IMR-90 (cell line): ENCODE measurements at regions not wholly inside any gene's neighbourhood (a gene's known extent, or its start where the extent isn't known, plus 50 kb on each side); places are given as distances from the start of the nearest gene placed in this dataset.

ENCODE experiments used
- ATAC-seq: fragments of 200-7000 bp; cut with Tn5 transposase; 2 replicates; pipeline ENCODE4 v1.9.1; 2020; ENCODE audit warnings: low read depth, mild to moderate bottlenecking, moderate library complexity
- BruUV-seq: library from RNA; stranded (reverse); fragments of 400-500 nt; replicated peaks from 2 replicates; lab custom pipeline; 2021; lab: Mats Ljungman, UMichigan
- CTCF ChIA-PET: fragments of 300-600 bp; formaldehyde crosslinking; extraction: SDS; loops from one replicate; lab custom pipeline; 2021; ENCODE audit warnings: antibody characterized with exemption; lab: Yijun Ruan, JAX
- POLR2A ChIA-PET: fragments of 300-600 bp; sonication (Branson Sonifier 250); formaldehyde crosslinking; loops from one replicate; lab custom pipeline; 2022; ENCODE audit warnings: antibody characterized with exemption; ENCODE audit not compliant: unreplicated experiment; lab: Charles Lee
- DNase-seq: peaks from one replicate; pipeline ENCODE4 v3.0.0; 2013
- H2AFZ ChIP-seq: replicated peaks from 2 replicates; pipeline ENCODE3; 2013; ENCODE audit warnings: low read length, mild to moderate bottlenecking; ENCODE audit not compliant: poor library complexity
- H2AK5ac ChIP-seq: 2 replicates; pipeline ENCODE4 v1.6.1; 2013; ENCODE audit warnings: low read depth, low read length, inconsistent platforms
- H2AK9ac ChIP-seq: replicated peaks from 2 replicates; pipeline ENCODE3; 2013; ENCODE audit warnings: mild to moderate bottlenecking, low read depth, low read length, moderate library complexity; ENCODE audit not compliant: poor library complexity
- H2BK120ac ChIP-seq: 2 replicates; pipeline ENCODE4 v1.6.1; 2013; ENCODE audit warnings: low read depth, low read length, inconsistent platforms
- H2BK15ac ChIP-seq: 3 replicates; pipeline ENCODE4 v1.6.1; 2013; ENCODE audit warnings: low read depth, low read length, inconsistent platforms
- H2BK20ac ChIP-seq: 2 replicates; pipeline ENCODE4 v1.6.1; 2013; ENCODE audit warnings: low read depth, mild to moderate bottlenecking, inconsistent platforms, low read length, moderate library complexity
- H2BK5ac ChIP-seq: 2 replicates; pipeline ENCODE4 v1.6.1; 2013; ENCODE audit warnings: mild to moderate bottlenecking, low read depth, low read length, inconsistent platforms; ENCODE audit not compliant: poor library complexity, severe bottlenecking
- H3K14ac ChIP-seq: replicated peaks from 2 replicates; pipeline ENCODE4 v1.6.1; 2013; ENCODE audit warnings: low read depth, low read length, inconsistent platforms
- H3K18ac ChIP-seq: 2 replicates; pipeline ENCODE4 v1.6.1; 2013; ENCODE audit warnings: low read depth, low read length, control low read depth
- H3K23ac ChIP-seq: 2 replicates; pipeline ENCODE4 v1.6.1; 2013; ENCODE audit warnings: low read depth, low read length, inconsistent platforms
- H3K27ac ChIP-seq: 2 replicates; pipeline ENCODE4 v1.5.1; 2013; ENCODE audit warnings: mild to moderate bottlenecking, control low read depth, low read length; ENCODE audit not compliant: insufficient read depth
- H3K27me3 ChIP-seq: 2 replicates; pipeline ENCODE4 v1.6.1; 2013; ENCODE audit warnings: low read length; ENCODE audit not compliant: control insufficient read depth, insufficient read depth
- H3K36me3 ChIP-seq: 2 replicates; pipeline ENCODE4 v1.6.1; 2013; ENCODE audit warnings: low read length, mixed read lengths; ENCODE audit not compliant: control insufficient read depth, insufficient read depth
- H3K4ac ChIP-seq: 2 replicates; pipeline ENCODE4 v1.6.1; 2013; ENCODE audit warnings: low read depth, low read length, inconsistent platforms
- H3K4me1 ChIP-seq: 2 replicates; pipeline ENCODE4 v1.6.1; 2013; ENCODE audit warnings: low read length, mixed read lengths; ENCODE audit not compliant: control insufficient read depth, insufficient read depth
- H3K4me2 ChIP-seq: 2 replicates; pipeline ENCODE4 v1.6.1; 2013; ENCODE audit warnings: low read depth, mild to moderate bottlenecking, control low read depth, low read length, moderate library complexity
- H3K4me3 ChIP-seq: 2 replicates; pipeline ENCODE4 v1.5.1; 2013; ENCODE audit warnings: low read depth, mild to moderate bottlenecking, control low read depth, low read length, moderate library complexity; ENCODE audit not compliant: insufficient read depth
- H3K56ac ChIP-seq: 2 replicates; pipeline ENCODE4 v1.6.1; 2013; ENCODE audit warnings: low read length, inconsistent platforms; ENCODE audit not compliant: insufficient read depth; ENCODE audit errors: extremely low read depth
- H3K79me1 ChIP-seq, 2 experiments: 2 replicates each; pipeline ENCODE4 v1.6.1; 2013; ENCODE audit warnings: low read length in 2 of 2, inconsistent platforms in 1 of 2, low read depth in 1 of 2
- H3K9ac ChIP-seq: 2 replicates; pipeline ENCODE4 v1.6.1; 2013; ENCODE audit warnings: low read depth, low read length, control low read depth
- H3K9me1 ChIP-seq: 2 replicates; pipeline ENCODE4 v1.6.1; 2013; ENCODE audit warnings: low read length, inconsistent platforms; ENCODE audit not compliant: insufficient read depth
- H3K9me3 ChIP-seq: 2 replicates; pipeline ENCODE4 v1.6.1; 2013; ENCODE audit warnings: low read length; ENCODE audit not compliant: control insufficient read depth, insufficient read depth
- H4K20me1 ChIP-seq: 2 replicates; pipeline ENCODE4 v1.6.1; 2013; ENCODE audit warnings: low read length, inconsistent platforms; ENCODE audit not compliant: insufficient read depth
- H4K5ac ChIP-seq: 2 replicates; pipeline ENCODE4 v1.6.1; 2013; ENCODE audit warnings: mild to moderate bottlenecking, low read depth, low read length, control low read depth
- H4K8ac ChIP-seq, 2 experiments: 2 replicates each; pipeline ENCODE4 v1.6.1; 2013; ENCODE audit warnings: low read depth in 2 of 2, low read length in 2 of 2, control low read depth in 1 of 2, inconsistent platforms in 1 of 2
- H4K91ac ChIP-seq: 2 replicates; pipeline ENCODE4 v1.6.1; 2013; ENCODE audit warnings: low read depth, low read length, inconsistent platforms; ENCODE audit not compliant: insufficient read depth
- BHLHE40 ChIP-seq: fragments of 150-350 bp; IDR thresholded peaks from 2 replicates; pipeline ENCODE4 v1.6.1; 2016; ENCODE audit warnings: mild to moderate bottlenecking, low read depth, low read length
- CEBPB ChIP-seq: IDR thresholded peaks from 2 replicates; pipeline ENCODE4 v1.6.1; 2012; ENCODE audit warnings: low read depth, low read length, improper control_type of control experiment
- CHD1 ChIP-seq: IDR thresholded peaks from 2 replicates; pipeline ENCODE4 v1.6.1; 2012; ENCODE audit warnings: low read depth, low read length, improper control_type of control experiment
- CTCF ChIP-seq: conservative IDR thresholded peaks from 2 replicates; pipeline ENCODE4 v1.5.1; 2012; ENCODE audit warnings: mild to moderate bottlenecking, low read depth, low read length, improper control_type of control experiment
- ELK1 ChIP-seq: fragments of 150-350 bp; IDR thresholded peaks from 2 replicates; pipeline ENCODE4 v1.6.1; 2016; ENCODE audit warnings: low read depth, mild to moderate bottlenecking, low read length, moderate library complexity, borderline replicate concordance
- FOS ChIP-seq: fragments of 150-350 bp; IDR thresholded peaks from 2 replicates; pipeline ENCODE4 v1.6.1; 2016; ENCODE audit warnings: low read depth, low read length
- MAFK ChIP-seq: IDR thresholded peaks from 2 replicates; pipeline ENCODE4 v1.6.1; 2012; ENCODE audit warnings: low read depth, low read length, improper control_type of control experiment
- MAZ ChIP-seq: IDR thresholded peaks from 2 replicates; pipeline ENCODE4 v1.6.1; 2012; ENCODE audit warnings: low read depth, mild to moderate bottlenecking, low read length, improper control_type of control experiment, moderate library complexity, borderline replicate concordance
- MXI1 ChIP-seq: IDR thresholded peaks from 2 replicates; pipeline ENCODE4 v1.6.1; 2012; ENCODE audit warnings: low read depth, mild to moderate bottlenecking, low read length, moderate library complexity, borderline replicate concordance
- NFE2L2 ChIP-seq: fragments of 150-350 bp; IDR thresholded peaks from 2 replicates; pipeline ENCODE4 v1.6.1; 2016; ENCODE audit warnings: low read depth, mild to moderate bottlenecking, low read length
- POLR2A ChIP-seq: IDR thresholded peaks from 2 replicates; pipeline ENCODE4 v1.6.1; 2012; ENCODE audit warnings: mild to moderate bottlenecking, low read depth, low read length
- RAD21 ChIP-seq: IDR thresholded peaks from 2 replicates; pipeline ENCODE4 v1.6.1; 2012; ENCODE audit warnings: low read length, improper control_type of control experiment
- RCOR1 ChIP-seq: IDR thresholded peaks from 2 replicates; pipeline ENCODE4 v1.6.1; 2012; ENCODE audit warnings: mild to moderate bottlenecking, low read length, improper control_type of control experiment; ENCODE audit not compliant: insufficient replicate concordance
- RFX5 ChIP-seq: IDR thresholded peaks from 2 replicates; pipeline ENCODE4 v1.8.0; 2012; ENCODE audit warnings: low read depth, mild to moderate bottlenecking, low read length, moderate library complexity
- SMC3 ChIP-seq: fragments of 150-350 bp; IDR thresholded peaks from 2 replicates; pipeline ENCODE4 v1.6.1; 2016; ENCODE audit warnings: low read depth, mild to moderate bottlenecking, antibody characterized with exemption, low read length, moderate library complexity
- USF2 ChIP-seq: fragments of 150-350 bp; IDR thresholded peaks from 2 replicates; pipeline ENCODE4 v1.6.1; 2017; ENCODE audit warnings: mild to moderate bottlenecking, antibody characterized with exemption, low read length, low read depth
- WGBS, 2 experiments: methylation state at CpG; one replicate each; pipeline versions ENCODE4 v1.1.5 to v1.1.7; 2013; ENCODE audit warnings: missing lambda C conversion rate in 2 of 2; ENCODE audit not compliant: insufficient read length in 1 of 2; ENCODE audit errors: extremely low coverage in 2 of 2; 5-methylcytosine and 5-hydroxymethylcytosine counted together
- dilution Hi-C: fragments of 300-500 bp; cut with HindIII; formaldehyde crosslinking; loops from one replicate; pipeline ENCODE4 v1.14.3; 2018; ENCODE audit warnings: low sequenced_read_pairs; ENCODE audit not compliant: unreplicated experiment
- in situ Hi-C: fragments of 300-500 bp; cut with MboI; formaldehyde crosslinking; loops from 3 replicates; pipeline ENCODE4 v1.14.3; 2019; ENCODE audit warnings: low sequenced_read_pairs, inconsistent platforms, mixed read lengths
- intact Hi-C: fragments of 100-400 bp; cut with micrococcal nuclease; formaldehyde crosslinking; loops from 2 replicates; pipeline ENCODE4 v1.10.0; 2022

GRCh38 chr13:44679597-44679996 lies 103.5 kb upstream of the TSC22D1 start:
- Histone ChIP-seq H4K8ac (0 out of 4 replicates have a peak overlapping the region, but pooled peaks of 1 of the 2 experiments have one; percentile 6), H2AK5ac (no peak overlapping the region), H3K4me1 (peaks cover 4% of the 10 kb centered on the region; the same call in 1 of the 2 replicates), H3K4ac (no peak overlapping the region; the same call in 1 of the 2 replicates), H3K23ac (no peak overlapping the region), H3K4me3 (no peak overlapping the region), H3K9me3 (no peaks in the 10 kb centered on the region), H3K9ac (no peak overlapping the region), H3K14ac (no peak overlapping the region), H2BK15ac (no peak overlapping the region), H3K79me1 (no peaks in the 10 kb centered on the region), H4K91ac (no peak overlapping the region), H3K9me1 (no peaks in the 10 kb centered on the region), H2BK5ac (peak overlapping the region; percentile 73), H2BK120ac (no peak overlapping the region; the same call in 1 of the 2 replicates), H3K27ac (no peak overlapping the region), H3K36me3 (no peaks in the 10 kb centered on the region), H3K56ac (no peak overlapping the region), H4K5ac (peak overlapping the region; percentile 48; the same call in 1 of the 2 replicates), H2BK20ac (no peak overlapping the region), H3K4me2 (no peak overlapping the region), H3K27me3 (no peaks in the 10 kb centered on the region), H4K20me1 (no peaks in the 10 kb centered on the region), H2AFZ (no peak overlapping the region), H2AK9ac (no peak overlapping the region), H3K18ac (peak overlapping the region; percentile 81; the same call in 1 of the 2 replicates)
- ATAC-seq (peak; percentile 85), DNase-seq (peak; percentile 73)
- POLR2A ChIA-PET, result no interaction called here
- TF ChIP-seq ELK1 (no peak), RCOR1 (no peak), CTCF (no peak), USF2 (no peak), RAD21 (no peak), MXI1 (no peak), MAFK (no peak), CEBPB (no peak), POLR2A (no peak), CHD1 (no peak), SMC3 (no peak), NFE2L2 (no peak), FOS (no peak), MAZ (no peak), RFX5 (no peak), BHLHE40 (no peak)
- intact Hi-C loops, result no loop called here
- CTCF ChIA-PET, result interaction anchor here (1.0 kb wide), 1 partner anchor 23 kb away, joined by 4 read pairs; no protein-coding TSS in a partner anchor
- WGBS, 2 experiments, result no CpG with 5 or more reads among the region's 4 CpGs
- BruUV-seq, result no TSS peak
- dilution Hi-C loops, result no loop called here
- in situ Hi-C loops, result no loop called here
